NCI-H1092 (cell line): ENCODE measurements at regions not wholly inside any gene's neighbourhood (a gene's known extent, or its start where the extent isn't known, plus 50 kb on each side); places are given as distances from the start of the nearest gene placed in this dataset.
A peak's percentile ranks its signal among the peaks of the same experiment; 100 is the strongest.

Experiments used
- DNase-seq: peaks from one replicate; lab custom pipeline; 2025; lab: John Stamatoyannopoulos, UW

GRCh38 chr4:185862340-185862739 lies 50.3 kb upstream of the SORBS2 start:
- no peak for DNase-seq

- DNase-seq, result no peak
Observed at GRCh38 chr4:185863946-185864345, 52.0 kb upstream of the SORBS2 start.

GRCh38 chr4:185865901-185866328 lies 53.9 kb upstream of the SORBS2 start:
- no peak for DNase-seq

- no peak for DNase-seq
Observed at GRCh38 chr4:185867770-185868169, 55.8 kb upstream of the SORBS2 start.

- no peak for DNase-seq
Observed at GRCh38 chr4:185868983-185869382, 57.0 kb upstream of the SORBS2 start.

GRCh38 chr4:185869427-185869826 lies 57.4 kb upstream of the SORBS2 start:
- DNase-seq, result no peak

- DNase-seq, result no peak
Observed at GRCh38 chr4:185870366-185870765, 58.4 kb upstream of the SORBS2 start.

GRCh38 chr4:185872747-185873380 lies 60.9 kb upstream of the SORBS2 start:
- no peak for DNase-seq

GRCh38 chr4:185874516-185875230 lies 62.7 kb upstream of the SORBS2 start:
- DNase-seq, result no peak

GRCh38 chr4:185875316-185875907 lies 63.4 kb upstream of the SORBS2 start:
- DNase-seq, result no peak

GRCh38 chr4:185878633-185879032 lies 66.6 kb upstream of the SORBS2 start:
- DNase-seq, result no peak

GRCh38 chr4:185879666-185880312 lies 67.8 kb upstream of the SORBS2 start:
- DNase-seq, result no peak

- peak; percentile 24 for DNase-seq
Observed at GRCh38 chr4:185880571-185880970, 68.6 kb upstream of the SORBS2 start.

- no peak for DNase-seq
Observed at GRCh38 chr4:185881430-185881829, 69.4 kb upstream of the SORBS2 start.

GRCh38 chr4:185883591-185883990 lies 71.6 kb upstream of the SORBS2 start:
- no peak for DNase-seq

- no peak for DNase-seq
Observed at GRCh38 chr4:185885075-185885474, 73.1 kb upstream of the SORBS2 start.

GRCh38 chr4:185885604-185886003 lies 73.6 kb upstream of the SORBS2 start:
- no peak for DNase-seq

- DNase-seq, result no peak
Observed at GRCh38 chr4:185886832-185887524, 75.0 kb upstream of the SORBS2 start.

GRCh38 chr4:185888676-185889075 lies 76.7 kb upstream of the SORBS2 start:
- no peak for DNase-seq

- no peak for DNase-seq
Observed at GRCh38 chr4:185889585-185889984, 77.6 kb upstream of the SORBS2 start.

GRCh38 chr4:185890196-185890595 lies 78.2 kb upstream of the SORBS2 start:
- DNase-seq, result no peak

GRCh38 chr4:185892165-185892564 lies 80.2 kb upstream of the SORBS2 start:
- no peak for DNase-seq
